HEK293 (cell line): ENCODE measurements at regions not wholly inside any gene's neighbourhood (a gene's known extent, or its start where the extent isn't known, plus 50 kb on each side); places are given as distances from the start of the nearest gene placed in this dataset.

Experiments
- CTCF ChIA-PET: fragments of 350-600 bp; formaldehyde crosslinking; extraction: SDS; loops from one replicate; lab custom pipeline; 2021; ENCODE audit warnings: antibody characterized with exemption; lab: Yijun Ruan, JAX
- POLR2A ChIA-PET: fragments of 300-600 bp; formaldehyde crosslinking; extraction: SDS; loops from one replicate; lab custom pipeline; 2020; ENCODE audit warnings: antibody characterized with exemption, inconsistent platforms; lab: Yijun Ruan, JAX
- H3K27ac ChIP-seq: fragments of 200-500 bp; sonication (Bioruptor generic); 2 replicates; pipeline ENCODE4 v1.5.1; 2014; ENCODE audit warnings: low read depth, low read length, control low read depth, inconsistent platforms; ENCODE audit errors: extremely low read depth
- H3K36me3 ChIP-seq, 2 experiments: fragments of 200-500 bp in 1 of 2; sonication (Bioruptor generic) in 1 of 2; 1 replicate in 1 of 2; 2 replicates in 1 of 2; pipeline ENCODE4 v1.5.1; 2014 to 2017; ENCODE audit warnings: inconsistent platforms in 2 of 2, low read length in 2 of 2; ENCODE audit not compliant: control insufficient read depth in 2 of 2, insufficient read depth in 1 of 2
- H3K4me1 ChIP-seq: fragments of 200-500 bp; sonication (Bioruptor generic); 2 replicates; pipeline ENCODE4 v1.5.1; 2014; ENCODE audit warnings: mild to moderate bottlenecking, low read length, inconsistent platforms; ENCODE audit not compliant: control insufficient read depth, insufficient read depth
- H3K4me3 ChIP-seq: 2 replicates; pipeline ENCODE4 v1.5.1; 2011; ENCODE audit warnings: low read depth, mild to moderate bottlenecking, control low read depth, low read length, moderate library complexity
- H3K9me3 ChIP-seq: fragments of 200-500 bp; sonication (Bioruptor generic); 2 replicates; pipeline ENCODE4 v1.5.1; 2014; ENCODE audit warnings: low read depth, low read length, inconsistent platforms; ENCODE audit not compliant: control insufficient read depth, insufficient read depth
- ATF2 ChIP-seq: fragments of 450-650 bp; formaldehyde crosslinking; IDR thresholded peaks from 2 replicates; pipeline ENCODE4 v1.5.1; 2016; ENCODE audit warnings: missing biosample characterization, missing genetic modification characterization, low read depth
- ELK4 ChIP-seq: IDR thresholded peaks from 2 replicates; pipeline ENCODE4 v1.6.1; 2011; ENCODE audit warnings: mild to moderate bottlenecking, low read depth, low read length, borderline replicate concordance
- SP2 ChIP-seq: fragments of 450-650 bp; formaldehyde crosslinking; IDR thresholded peaks from 2 replicates; pipeline ENCODE4 v1.5.1; 2016; ENCODE audit warnings: missing biosample characterization, missing genetic modification characterization
- YY2 ChIP-seq: fragments of 450-650 bp; formaldehyde crosslinking; IDR thresholded peaks from 2 replicates; pipeline ENCODE4 v1.5.1; 2016; ENCODE audit warnings: missing biosample characterization, missing genetic modification characterization
- ZBTB20 ChIP-seq: fragments of 450-650 bp; formaldehyde crosslinking; IDR thresholded peaks from 2 replicates; pipeline ENCODE4 v1.5.1; 2016; ENCODE audit warnings: missing biosample characterization, missing genetic modification characterization
- ZBTB48 ChIP-seq: fragments of 450-650 bp; formaldehyde crosslinking; IDR thresholded peaks from 2 replicates; pipeline ENCODE4 v1.5.1; 2016; ENCODE audit warnings: missing biosample characterization, missing genetic modification characterization
- ZBTB8A ChIP-seq: fragments of 450-650 bp; formaldehyde crosslinking; IDR thresholded peaks from 2 replicates; pipeline ENCODE4 v1.5.1; 2016; ENCODE audit warnings: missing biosample characterization, missing genetic modification characterization
- ZIC2 ChIP-seq: fragments of 450-650 bp; formaldehyde crosslinking; IDR thresholded peaks from 2 replicates; pipeline ENCODE4 v1.5.1; 2016; ENCODE audit warnings: missing biosample characterization, missing genetic modification characterization
- ZNF2 ChIP-seq: fragments of 450-650 bp; formaldehyde crosslinking; IDR thresholded peaks from 2 replicates; pipeline ENCODE4 v1.5.1; 2016; ENCODE audit warnings: missing biosample characterization, missing genetic modification characterization
- ZNF211 ChIP-seq: fragments of 450-650 bp; formaldehyde crosslinking; IDR thresholded peaks from 2 replicates; pipeline ENCODE4 v1.5.1; 2016; ENCODE audit warnings: low read depth, missing biosample characterization, missing genetic modification characterization
- ZNF274 ChIP-seq, 2 experiments: fragments of 200-500 bp in 1 of 2; fragments of 450-650 bp in 1 of 2; sonication (Bioruptor generic) in 1 of 2; formaldehyde crosslinking in 1 of 2; IDR thresholded peaks; 2 replicates each; pipeline versions ENCODE4 v1.5.1 to v1.6.1; 2014 to 2016; ENCODE audit warnings: borderline replicate concordance in 1 of 2, inconsistent platforms in 1 of 2, low read length in 1 of 2, missing biosample characterization in 1 of 2, missing genetic modification characterization in 1 of 2
- ZNF341 ChIP-seq: fragments of 450-650 bp; formaldehyde crosslinking; IDR thresholded peaks from 2 replicates; pipeline ENCODE4; 2016; ENCODE audit warnings: low read depth, missing biosample characterization, missing genetic modification characterization
- ZNF354C ChIP-seq: fragments of 450-650 bp; formaldehyde crosslinking; IDR thresholded peaks from 2 replicates; pipeline ENCODE4 v1.5.1; 2016; ENCODE audit warnings: missing biosample characterization, missing genetic modification characterization, low read depth, borderline replicate concordance
- ZNF473 ChIP-seq: fragments of 450-650 bp; formaldehyde crosslinking; IDR thresholded peaks from 2 replicates; pipeline ENCODE4 v1.5.1; 2017; ENCODE audit warnings: missing biosample characterization, missing genetic modification characterization
- ZNF488 ChIP-seq: fragments of 450-650 bp; formaldehyde crosslinking; IDR thresholded peaks from 2 replicates; pipeline ENCODE4 v1.5.1; 2016; ENCODE audit warnings: missing biosample characterization, missing genetic modification characterization
- ZNF510 ChIP-seq: fragments of 450-650 bp; formaldehyde crosslinking; IDR thresholded peaks from 2 replicates; pipeline ENCODE4 v1.5.1; 2018; ENCODE audit warnings: mild to moderate bottlenecking, missing genetic modification characterization, missing biosample characterization; ENCODE audit not compliant: insufficient replicate concordance
- ZNF558 ChIP-seq: fragments of 450-650 bp; formaldehyde crosslinking; IDR thresholded peaks from 2 replicates; pipeline ENCODE4 v1.5.1; 2016; ENCODE audit warnings: missing biosample characterization, missing genetic modification characterization
- ZNF580 ChIP-seq: fragments of 450-650 bp; formaldehyde crosslinking; IDR thresholded peaks from 2 replicates; pipeline ENCODE4 v1.5.1; 2016; ENCODE audit warnings: missing biosample characterization, missing genetic modification characterization
- ZNF585B ChIP-seq: fragments of 450-650 bp; formaldehyde crosslinking; IDR thresholded peaks from 2 replicates; pipeline ENCODE4 v1.5.1; 2016; ENCODE audit warnings: missing biosample characterization, missing genetic modification characterization
- ZNF791 ChIP-seq: fragments of 450-650 bp; formaldehyde crosslinking; IDR thresholded peaks from 2 replicates; pipeline ENCODE4 v1.5.1; 2016; ENCODE audit warnings: missing biosample characterization, missing genetic modification characterization

- CTCF ChIA-PET: interaction anchor here (0.6 kb wide), 2 partner anchors 116 to 1042 kb away, joined by 3 read pairs; no protein-coding TSS in a partner anchor
- H3K4me3 ChIP-seq: no peak overlapping the region
- TF ChIP-seq ZNF354C (tag by site-specific recombination): no peak
- no peak for TF ChIP-seq ZBTB8A (tag by site-specific recombination)
- TF ChIP-seq ZNF558 (tag by site-specific recombination): no peak
- TF ChIP-seq SP2 (tag by site-specific recombination): no peak
- TF ChIP-seq ZNF791 (tag by site-specific recombination): no peak
- no peak for TF ChIP-seq ZNF211 (tag by site-specific recombination)
- no peak for TF ChIP-seq ZNF510
- TF ChIP-seq ZNF473 (tag by site-specific recombination): no peak
- no peak for TF ChIP-seq ZNF2 (tag by site-specific recombination)
- no peak for TF ChIP-seq ZNF585B
- no peak for TF ChIP-seq ZBTB48 (tag by site-specific recombination)
- TF ChIP-seq, all 188 proteins: peak for 0
- H3K27ac ChIP-seq: no peak overlapping the region
- no peaks in the 10 kb centered on the region for H3K36me3 ChIP-seq
- H3K4me1 ChIP-seq: no peaks in the 10 kb centered on the region
- POLR2A ChIA-PET: no interaction called here
- H3K9me3 ChIP-seq: no peaks in the 10 kb centered on the region
These were observed 872.4 kb downstream of the C6orf118 start for GRCh38 chr6:164436976-164437375.

GRCh38 chr6:164427728-164428402 lies 881.5 kb downstream of the C6orf118 start:
- no peaks in the 10 kb centered on the region for H3K4me1 ChIP-seq
- H3K27ac ChIP-seq: no peak overlapping the region
- H3K4me3 ChIP-seq: no peak overlapping the region
- ChIA-PET POLR2A (no interaction called here), CTCF (no interaction called here)
- no peaks in the 10 kb centered on the region for H3K36me3 ChIP-seq
- no peak for TF ChIP-seq ZNF488 (tag by site-specific recombination)
- TF ChIP-seq ZIC2 (tag by site-specific recombination): no peak
- no peak for TF ChIP-seq ATF2 (tag by site-specific recombination)
- no peak for TF ChIP-seq YY2 (tag by site-specific recombination)
- TF ChIP-seq ZNF341 (tag by site-specific recombination): no peak
- no peak for TF ChIP-seq ELK4
- no peak for TF ChIP-seq ZBTB20
- TF ChIP-seq ZNF274 (IDR thresholded peaks at IDR 0.05; ENCODE audit: low read length): no peak
- no peak for TF ChIP-seq ZNF274 (tag by site-specific recombination; IDR thresholded peaks at IDR 0.05; ENCODE audit: borderline replicate concordance)
- no peak for TF ChIP-seq ZNF580 (tag by site-specific recombination)
- H3K9me3 ChIP-seq: no peaks in the 10 kb centered on the region
